ENCODE measurements at regions not wholly inside any gene's neighbourhood (a gene's known extent, or its start where the extent isn't known, plus 50 kb on each side); places are given as distances from the start of the nearest gene placed in this dataset.

GRCh38 chr13:111612886-111613285, 292.4 kb downstream of the TEX29 start:
- Histone ChIP-seq H3K9me3 (no peaks in the 10 kb centered on the region), H3K27ac (ENCODE audit: low read depth in 2 of 2, low read length in 1 of 2) (no peak overlapping the region), H3K36me3 (replicated peaks in 1 of 2; ENCODE audit: control insufficient read depth in 1 of 2, insufficient read depth in 2 of 2, low read length in 1 of 2) (no peaks in the 10 kb centered on the region), H3K4me3 (ENCODE audit: low read depth in 2 of 2, low read length in 1 of 2) (no peak overlapping the region), H2AFZ (ENCODE audit: low read depth) (no peak overlapping the region), H3K79me2 (ENCODE audit: insufficient read depth) (no peaks in the 10 kb centered on the region), H4K20me1 (ENCODE audit: insufficient read depth) (no peaks in the 10 kb centered on the region), H3K4me1 (ENCODE audit: control insufficient read depth in 1 of 2, insufficient read depth in 2 of 2, low read depth in 1 of 2, low read length in 1 of 2) (no peaks in the 10 kb centered on the region), H3K4me2 (no peak overlapping the region), H3K9me2 (no peaks in the 10 kb centered on the region), H3F3A (replicated peaks; ENCODE audit: insufficient read depth) (no peaks in the 10 kb centered on the region), H3K27me3 (ENCODE audit: insufficient read depth) (no peaks in the 10 kb centered on the region), H3K9ac (no peak overlapping the region)
- TF ChIP-seq MXI1 (IDR thresholded peaks at IDR 0.05; ENCODE audit: low read depth, low read length) (no peak), REST (IDR thresholded peaks at IDR 0.05; ENCODE audit: low read depth, low read length) (no peak), SMC3 (IDR thresholded peaks at IDR 0.05; ENCODE audit: low read depth, low read length) (no peak), TCF12 (IDR thresholded peaks at IDR 0.05) (no peak), POLR2AphosphoS5 (IDR thresholded peaks at IDR 0.05; ENCODE audit: low read depth, low read length) (no peak), RCOR1 (IDR thresholded peaks at IDR 0.05; ENCODE audit: low read length) (no peak), FOXJ3 (CRISPR knock-in tag; IDR thresholded peaks at IDR 0.05) (no peak), YY1 (IDR thresholded peaks at IDR 0.05; ENCODE audit: low read depth) (no peak), ELF1 (IDR thresholded peaks at IDR 0.05) (no peak), GATA2 (CRISPR knock-in tag; IDR thresholded peaks at IDR 0.05) (no peak), SIN3A (IDR thresholded peaks at IDR 0.05; ENCODE audit: borderline replicate concordance, low read depth, low read length) (no peak)
- no peak for DNase-seq
- CTCF ChIA-PET, result no interaction called here
- POLR2A ChIA-PET, result no interaction called here
- WGBS (ENCODE audit: low lambda C conversion rate), result 25% methylated on average over 9 of the region's 10 CpGs

GRCh38 chr13:111614009-111614408, 293.6 kb downstream of the TEX29 start:
- Histone ChIP-seq H3K9me3 (no peaks in the 10 kb centered on the region), H3K4me1 (ENCODE audit: control insufficient read depth in 1 of 2, insufficient read depth in 2 of 2, low read depth in 1 of 2, low read length in 1 of 2) (no peaks in the 10 kb centered on the region), H3K4me2 (no peak overlapping the region), H3K4me3 (ENCODE audit: low read depth in 2 of 2, low read length in 1 of 2) (no peak overlapping the region), H3K27me3 (ENCODE audit: insufficient read depth) (no peaks in the 10 kb centered on the region), H3K27ac (ENCODE audit: low read depth in 2 of 2, low read length in 1 of 2) (no peak overlapping the region), H3K36me3 (replicated peaks in 1 of 2; ENCODE audit: control insufficient read depth in 1 of 2, insufficient read depth in 2 of 2, low read length in 1 of 2) (no peaks in the 10 kb centered on the region), H4K20me1 (ENCODE audit: insufficient read depth) (no peaks in the 10 kb centered on the region), H2AFZ (ENCODE audit: low read depth) (no peak overlapping the region), H3K9ac (no peak overlapping the region), H3K79me2 (ENCODE audit: insufficient read depth) (no peaks in the 10 kb centered on the region), H3F3A (replicated peaks; ENCODE audit: insufficient read depth) (no peaks in the 10 kb centered on the region), H3K9me2 (no peaks in the 10 kb centered on the region)
- POLR2A ChIA-PET, result no interaction called here
- CTCF ChIA-PET, result no interaction called here
- TF ChIP-seq FOXJ3 (CRISPR knock-in tag; IDR thresholded peaks at IDR 0.05) (no peak), IRF3 (IDR thresholded peaks at IDR 0.05; ENCODE audit: low read depth, low read length) (no peak)
- DNase-seq, result no peak
- WGBS (ENCODE audit: low lambda C conversion rate), result 7% methylated on average over 7 of the region's 7 CpGs

Measured in SK-N-SH (cell line).